ENCODE measurements at regions not wholly inside any gene's neighbourhood (a gene's known extent, or its start where the extent isn't known, plus 50 kb on each side); places are given as distances from the start of the nearest gene placed in this dataset.
A peak's percentile ranks its signal among the peaks of the same experiment; 100 is the strongest.

- Histone ChIP-seq H3K4me3 (no peak overlapping the region), H3K36me3 (no peaks in the 10 kb centered on the region), H4K20me1 (no peaks in the 10 kb centered on the region), H3K9me3 (no peaks in the 10 kb centered on the region), H3K4me1 (peaks cover 25% of the 10 kb centered on the region), H3K27me3 (no peaks in the 10 kb centered on the region), H3K27ac (no peak overlapping the region), H3K4me2 (peak overlapping the region; percentile 59), H3K9ac (no peak overlapping the region)
- no peak for TF ChIP-seq Cebpa-rat (IDR thresholded peaks at IDR 0.05)
Measured at GRCh38 chr7:33774762-33775523, 130.4 kb upstream of the BMPER start.

- Histone ChIP-seq H3K27me3 (no peaks in the 10 kb centered on the region), H3K4me1 (peaks cover 27% of the 10 kb centered on the region), H3K27ac (no peak overlapping the region), H3K4me2 (peak overlapping the region; percentile 59), H4K20me1 (no peaks in the 10 kb centered on the region), H3K4me3 (no peak overlapping the region), H3K36me3 (no peaks in the 10 kb centered on the region), H3K9ac (no peak overlapping the region), H3K9me3 (no peaks in the 10 kb centered on the region)
- TF ChIP-seq Cebpa-rat (IDR thresholded peaks at IDR 0.05): no peak
Measured at GRCh38 chr7:33775790-33776189, 129.5 kb upstream of the BMPER start.

- Histone ChIP-seq H3K9ac (no peak overlapping the region), H3K4me2 (no peak overlapping the region), H3K27ac (no peak overlapping the region), H3K9me3 (no peaks in the 10 kb centered on the region), H3K36me3 (no peaks in the 10 kb centered on the region), H3K27me3 (no peaks in the 10 kb centered on the region), H4K20me1 (no peaks in the 10 kb centered on the region), H3K4me3 (no peak overlapping the region), H3K4me1 (peaks cover 32% of the 10 kb centered on the region)
- no peak for TF ChIP-seq Cebpa-rat (IDR thresholded peaks at IDR 0.05)
Measured at GRCh38 chr7:33776788-33777187, 128.6 kb upstream of the BMPER start.

GRCh38 chr7:33778195-33778594 lies 127.1 kb upstream of the BMPER start:
- TF ChIP-seq Cebpa-rat (IDR thresholded peaks at IDR 0.05): no peak
- no peak overlapping the region for H3K4me2 ChIP-seq
- no peaks in the 10 kb centered on the region for H3K36me3 ChIP-seq
- peaks cover 37% of the 10 kb centered on the region for H3K4me1 ChIP-seq
- H3K4me3 ChIP-seq: no peak overlapping the region
- H4K20me1 ChIP-seq: no peaks in the 10 kb centered on the region
- no peak overlapping the region for H3K27ac ChIP-seq
- no peak overlapping the region for H3K9ac ChIP-seq
- no peaks in the 10 kb centered on the region for H3K27me3 ChIP-seq
- H3K9me3 ChIP-seq: 0 out of 2 replicates have a peak, but pooled peaks cover 5% of the 10 kb centered on the region

GRCh38 chr7:33779216-33779615 lies 126.1 kb upstream of the BMPER start:
- H3K4me2 ChIP-seq: no peak overlapping the region
- no peak overlapping the region for H3K9ac ChIP-seq
- H3K27ac ChIP-seq: no peak overlapping the region
- no peaks in the 10 kb centered on the region for H3K27me3 ChIP-seq
- no peaks in the 10 kb centered on the region for H4K20me1 ChIP-seq
- no peak overlapping the region for H3K4me3 ChIP-seq
- no peak for TF ChIP-seq Cebpa-rat (IDR thresholded peaks at IDR 0.05)
- no peaks in the 10 kb centered on the region for H3K36me3 ChIP-seq
- peaks cover 33% of the 10 kb centered on the region for H3K4me1 ChIP-seq
- H3K9me3 ChIP-seq: 0 out of 2 replicates have a peak, but pooled peaks cover 5% of the 10 kb centered on the region

GRCh38 chr7:33781167-33781566 lies 124.2 kb upstream of the BMPER start:
- no peaks in the 10 kb centered on the region for H4K20me1 ChIP-seq
- H3K27me3 ChIP-seq: no peaks in the 10 kb centered on the region
- H3K4me3 ChIP-seq: no peak overlapping the region
- H3K9me3 ChIP-seq: 0 out of 2 replicates have a peak, but pooled peaks cover 5% of the 10 kb centered on the region
- peak overlapping the region; percentile 4; the same call in 1 of the 2 replicates for H3K4me2 ChIP-seq
- H3K9ac ChIP-seq: no peak overlapping the region
- H3K4me1 ChIP-seq: peaks cover 14% of the 10 kb centered on the region
- no peak overlapping the region for H3K27ac ChIP-seq
- no peak for TF ChIP-seq Cebpa-rat (IDR thresholded peaks at IDR 0.05)
- no peaks in the 10 kb centered on the region for H3K36me3 ChIP-seq

- TF ChIP-seq Cebpa-rat (IDR thresholded peaks at IDR 0.05): no peak
- Histone ChIP-seq H3K27me3 (no peaks in the 10 kb centered on the region), H3K9me3 (0 out of 2 replicates have a peak, but pooled peaks cover 5% of the 10 kb centered on the region), H3K27ac (no peak overlapping the region), H3K36me3 (no peaks in the 10 kb centered on the region), H3K4me2 (no peak overlapping the region), H3K4me1 (peaks cover 12% of the 10 kb centered on the region; the same call in 1 of the 2 replicates), H3K4me3 (no peak overlapping the region), H3K9ac (no peak overlapping the region), H4K20me1 (no peaks in the 10 kb centered on the region)
Measured at GRCh38 chr7:33781796-33782195, 123.5 kb upstream of the BMPER start.

GRCh38 chr7:33784000-33784399 lies 121.3 kb upstream of the BMPER start:
- H3K4me3 ChIP-seq: no peak overlapping the region
- H3K36me3 ChIP-seq: no peaks in the 10 kb centered on the region
- H3K9ac ChIP-seq: no peak overlapping the region
- no peak for TF ChIP-seq Cebpa-rat (IDR thresholded peaks at IDR 0.05)
- H3K27ac ChIP-seq: no peak overlapping the region
- H3K27me3 ChIP-seq: no peaks in the 10 kb centered on the region
- H3K9me3 ChIP-seq: 0 out of 2 replicates have a peak, but pooled peaks cover 5% of the 10 kb centered on the region
- no peak overlapping the region for H3K4me2 ChIP-seq
- H3K4me1 ChIP-seq: peaks cover 13% of the 10 kb centered on the region; the same call in 1 of the 2 replicates
- H4K20me1 ChIP-seq: no peaks in the 10 kb centered on the region

GRCh38 chr7:33788531-33788930 lies 116.8 kb upstream of the BMPER start:
- no peak overlapping the region for H3K4me3 ChIP-seq
- H3K4me2 ChIP-seq: no peak overlapping the region
- no peak overlapping the region for H3K27ac ChIP-seq
- peaks cover 6% of the 10 kb centered on the region for H3K4me1 ChIP-seq
- H3K27me3 ChIP-seq: no peaks in the 10 kb centered on the region
- TF ChIP-seq Cebpa-rat (IDR thresholded peaks at IDR 0.05): no peak
- H3K9ac ChIP-seq: no peak overlapping the region
- no peaks in the 10 kb centered on the region for H3K9me3 ChIP-seq
- no peaks in the 10 kb centered on the region for H4K20me1 ChIP-seq
- H3K36me3 ChIP-seq: no peaks in the 10 kb centered on the region

- H3K4me2 ChIP-seq: peak overlapping the region; percentile 22; the same call in 1 of the 2 replicates
- no peak overlapping the region for H3K9ac ChIP-seq
- no peaks in the 10 kb centered on the region for H3K27me3 ChIP-seq
- no peak for TF ChIP-seq Cebpa-rat (IDR thresholded peaks at IDR 0.05)
- peaks cover 6% of the 10 kb centered on the region for H3K4me1 ChIP-seq
- no peak overlapping the region for H3K27ac ChIP-seq
- no peak overlapping the region for H3K4me3 ChIP-seq
- no peaks in the 10 kb centered on the region for H4K20me1 ChIP-seq
- no peaks in the 10 kb centered on the region for H3K9me3 ChIP-seq
- H3K36me3 ChIP-seq: no peaks in the 10 kb centered on the region
Measured at GRCh38 chr7:33789871-33790630, 115.3 kb upstream of the BMPER start.
